ENCODE measurements at regions not wholly inside any gene's neighbourhood (a gene's known extent, or its start where the extent isn't known, plus 50 kb on each side); places are given as distances from the start of the nearest gene placed in this dataset.

DNA sequence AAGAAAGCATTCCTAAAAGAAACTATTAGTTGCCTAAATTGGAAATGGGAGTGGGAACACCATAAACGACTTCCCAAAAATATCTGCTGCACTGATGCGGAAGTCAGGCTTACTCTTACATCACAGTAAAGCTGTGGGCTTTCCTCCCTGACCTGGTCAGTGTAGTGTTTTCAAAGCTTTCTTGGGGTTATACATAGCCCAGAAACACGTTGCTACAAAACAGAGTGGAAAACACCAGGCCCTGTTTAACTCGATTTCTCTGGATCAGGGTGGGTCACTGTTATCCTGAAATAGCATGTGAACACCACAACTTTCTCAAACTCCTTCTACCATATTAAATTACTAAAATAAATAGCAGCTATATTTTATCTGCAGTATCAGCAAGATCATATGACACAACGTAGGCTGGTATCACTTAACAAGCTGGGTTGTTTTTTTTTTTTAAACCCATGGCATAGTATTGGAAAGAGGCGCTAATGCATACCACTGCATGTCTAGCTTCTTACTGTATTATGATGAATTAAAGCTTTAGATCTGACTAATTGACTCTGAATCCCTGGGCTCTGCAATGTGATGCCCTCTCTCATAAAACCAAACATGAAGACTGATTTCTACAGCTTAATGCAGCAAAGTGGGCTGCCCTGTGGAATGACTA, 184.6 kb downstream of the TGFB2 start:
- no peaks in the 10 kb centered on the region for H3K79me2 ChIP-seq (ENCODE audit: insufficient read depth, low read length)
- H3K27me3 ChIP-seq (ENCODE audit: control insufficient read depth in 2 of 2, insufficient read depth in 2 of 2, low read length in 2 of 2): no peaks in the 10 kb centered on the region
- DNase-seq: no peak
- H3K27me3 Mint-ChIP-seq (ENCODE audit: low read depth in 3 of 3): peaks cover 1 to 14% (median 5%) of the 10 kb centered on the region in 3 donors
- no peak overlapping the region for H3K27ac ChIP-seq (ENCODE audit: low read depth in 1 of 2, low read length in 2 of 2)
- no peak overlapping the region for H2AFZ ChIP-seq (ENCODE audit: insufficient read depth, low read depth, low read length, poor library complexity, severe bottlenecking)
- WGBS (ENCODE audit: insufficient coverage): 80% methylated on average over 1 of the region's 6 CpGs
- TF ChIP-seq, protein P1, sequence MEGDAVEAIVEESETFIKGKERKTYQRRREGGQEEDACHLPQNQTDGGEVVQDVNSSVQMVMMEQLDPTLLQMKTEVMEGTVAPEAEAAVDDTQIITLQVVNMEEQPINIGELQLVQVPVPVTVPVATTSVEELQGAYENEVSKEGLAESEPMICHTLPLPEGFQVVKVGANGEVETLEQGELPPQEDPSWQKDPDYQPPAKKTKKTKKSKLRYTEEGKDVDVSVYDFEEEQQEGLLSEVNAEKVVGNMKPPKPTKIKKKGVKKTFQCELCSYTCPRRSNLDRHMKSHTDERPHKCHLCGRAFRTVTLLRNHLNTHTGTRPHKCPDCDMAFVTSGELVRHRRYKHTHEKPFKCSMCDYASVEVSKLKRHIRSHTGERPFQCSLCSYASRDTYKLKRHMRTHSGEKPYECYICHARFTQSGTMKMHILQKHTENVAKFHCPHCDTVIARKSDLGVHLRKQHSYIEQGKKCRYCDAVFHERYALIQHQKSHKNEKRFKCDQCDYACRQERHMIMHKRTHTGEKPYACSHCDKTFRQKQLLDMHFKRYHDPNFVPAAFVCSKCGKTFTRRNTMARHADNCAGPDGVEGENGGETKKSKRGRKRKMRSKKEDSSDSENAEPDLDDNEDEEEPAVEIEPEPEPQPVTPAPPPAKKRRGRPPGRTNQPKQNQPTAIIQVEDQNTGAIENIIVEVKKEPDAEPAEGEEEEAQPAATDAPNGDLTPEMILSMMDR (IDR thresholded peaks at IDR 0.05): no peak
- no peaks in the 10 kb centered on the region for H3K36me3 Mint-ChIP-seq
- peaks cover 0 to 5% of the 10 kb centered on the region in 2 donors for H3K4me1 ChIP-seq (ENCODE audit: control insufficient read depth in 1 of 2, insufficient read depth in 2 of 2, low read length in 2 of 2)
- intact Hi-C loops (cut with micrococcal nuclease): no loop called here
- H3K9me3 ChIP-seq (replicated peaks in 1 of 2; ENCODE audit: control insufficient read depth in 1 of 2, insufficient read depth in 1 of 2, low read length in 2 of 2): no peaks in the 10 kb centered on the region
- H3K4me3 ChIP-seq (replicated peaks in 1 of 3; ENCODE audit: low read depth in 2 of 3, low read length in 3 of 3): no peak overlapping the region
- no peaks in the 10 kb centered on the region for H4K20me1 ChIP-seq (ENCODE audit: insufficient read depth, low read length)
- no peak overlapping the region for H3K9ac ChIP-seq (ENCODE audit: insufficient read depth, low read length, poor library complexity, severe bottlenecking)
- H3K4me2 ChIP-seq (replicated peaks; ENCODE audit: extremely low read depth, low read length, poor library complexity, severe bottlenecking): no peak overlapping the region
- H3K36me3 ChIP-seq (replicated peaks in 1 of 2; ENCODE audit: control insufficient read depth in 1 of 2, insufficient read depth in 2 of 2, low read length in 2 of 2): no peaks in the 10 kb centered on the region
- H3K27ac Mint-ChIP-seq: no peak overlapping the region
- no peak overlapping the region for H3K4me3 Mint-ChIP-seq
- H3K9me3 Mint-ChIP-seq: peaks cover 0 to 5% (median 0%) of the 10 kb centered on the region in 7 donors
- H3K4me1 Mint-ChIP-seq: peaks cover 5% of the 10 kb centered on the region

DNA sequence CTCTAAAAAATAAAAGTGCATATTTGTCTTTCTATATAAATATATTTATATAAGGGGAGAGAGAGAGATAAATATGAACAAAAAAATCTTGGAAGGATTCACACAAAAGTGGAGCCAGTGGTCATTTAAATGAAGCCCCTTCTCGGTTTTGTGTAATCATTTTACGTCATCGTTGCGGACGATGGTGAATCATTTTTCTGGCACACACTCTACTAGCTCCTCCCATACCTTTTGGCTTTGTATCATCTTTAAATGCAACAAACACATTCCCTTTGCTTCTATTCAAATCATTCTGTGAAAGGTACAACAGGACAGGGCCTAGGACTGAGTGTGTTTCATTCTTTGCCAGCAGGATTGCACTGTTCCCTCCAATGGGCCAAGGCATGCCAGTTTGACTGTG, 186.8 kb downstream of the TGFB2 start:
- H3K4me3 Mint-ChIP-seq: no peak overlapping the region
- Histone ChIP-seq H3K27ac (ENCODE audit: low read depth in 1 of 2, low read length in 2 of 2) (no peak overlapping the region), H3K36me3 (replicated peaks in 1 of 2; ENCODE audit: control insufficient read depth in 1 of 2, insufficient read depth in 2 of 2, low read length in 2 of 2) (no peaks in the 10 kb centered on the region), H3K4me3 (replicated peaks in 1 of 3; ENCODE audit: low read depth in 2 of 3, low read length in 3 of 3) (no peak overlapping the region), H3K4me1 (ENCODE audit: control insufficient read depth in 1 of 2, insufficient read depth in 2 of 2, low read length in 2 of 2) (no peaks in the 10 kb centered on the region), H4K20me1 (ENCODE audit: insufficient read depth, low read length) (no peaks in the 10 kb centered on the region), H3K4me2 (replicated peaks; ENCODE audit: extremely low read depth, low read length, poor library complexity, severe bottlenecking) (no peak overlapping the region), H3K27me3 (ENCODE audit: control insufficient read depth in 2 of 2, insufficient read depth in 2 of 2, low read length in 2 of 2) (no peaks in the 10 kb centered on the region), H2AFZ (ENCODE audit: insufficient read depth, low read depth, low read length, poor library complexity, severe bottlenecking) (no peak overlapping the region), H3K9me3 (replicated peaks in 1 of 2; ENCODE audit: control insufficient read depth in 1 of 2, insufficient read depth in 1 of 2, low read length in 2 of 2) (no peaks in the 10 kb centered on the region), H3K79me2 (ENCODE audit: insufficient read depth, low read length) (no peaks in the 10 kb centered on the region), H3K9ac (ENCODE audit: insufficient read depth, low read length, poor library complexity, severe bottlenecking) (no peak overlapping the region)
- H3K9me3 Mint-ChIP-seq: peaks cover 0 to 5% (median 0%) of the 10 kb centered on the region in 7 donors
- no peak for DNase-seq
- intact Hi-C loops (cut with micrococcal nuclease): no loop called here
- peaks cover 0 to 6% (median 2%) of the 10 kb centered on the region in 3 donors for H3K27me3 Mint-ChIP-seq (ENCODE audit: low read depth in 3 of 3)
- TF ChIP-seq, protein P1 (IDR thresholded peaks at IDR 0.05): no peak
- 100% methylated on average over 1 of the region's 5 CpGs for WGBS (ENCODE audit: insufficient coverage)
- no peaks in the 10 kb centered on the region for H3K4me1 Mint-ChIP-seq
- H3K27ac Mint-ChIP-seq: peak overlapping the region in 1 of 7 donors; percentile 7
- H3K36me3 Mint-ChIP-seq: no peaks in the 10 kb centered on the region
